Left lobe of liver (tissue), 2 donors: ENCODE measurements at regions not wholly inside any gene's neighbourhood (a gene's known extent, or its start where the extent isn't known, plus 50 kb on each side); places are given as distances from the start of the nearest gene placed in this dataset.

ENCODE experiments used
- ATAC-seq: fragments of 200-7000 bp; cut with Tn5 transposase; one replicate; pipeline ENCODE4 v1.9.1; 2020; ENCODE audit warnings: mild to moderate bottlenecking, moderate library complexity
- DNase-seq: peaks from one replicate; pipeline ENCODE4 v3.0.0-alpha.2; 2020; ENCODE audit warnings: low spot score
- donor health status: DM: no; HTN: no; CAD: no; lungs with moderate emphysema.
- donor health status: DM: no; HTN: yes; CAD: no.

- ATAC-seq: peak; percentile 73
- no peak for DNase-seq
These were observed 101.7 kb upstream of the PAX6 start for GRCh38 chr11:31912808-31913207.

DNA sequence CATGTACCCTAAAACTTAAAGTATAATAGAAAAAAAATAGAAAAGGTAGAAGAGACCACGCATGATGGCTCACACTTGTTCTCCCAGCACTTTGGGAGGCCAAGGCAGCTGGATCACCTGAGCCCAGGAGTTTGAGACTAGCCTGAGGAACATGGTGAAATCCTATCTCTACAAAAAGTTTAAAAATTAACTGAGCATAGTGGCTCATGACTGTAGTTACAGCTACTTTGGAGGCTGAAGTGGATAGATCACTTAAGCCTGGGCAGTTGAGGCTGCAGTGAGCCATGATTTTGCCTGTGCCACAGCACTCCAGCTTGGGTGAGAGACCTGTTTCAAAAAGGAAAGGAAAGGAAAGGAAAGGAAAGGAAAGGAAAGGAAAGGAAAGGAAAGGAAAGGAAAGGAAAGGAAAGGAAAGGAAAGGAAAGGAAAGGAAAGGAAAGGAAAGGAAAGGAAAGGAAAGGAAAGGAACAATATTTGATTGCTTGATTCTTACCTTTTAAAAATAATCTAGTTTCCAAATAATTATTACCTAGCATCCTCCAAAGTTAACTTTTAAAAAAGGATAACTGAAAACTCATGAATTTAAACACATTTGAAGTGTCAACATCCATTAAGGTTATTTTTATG, 99.9 kb upstream of the PAX6 start:
- DNase-seq (no peak), ATAC-seq (peak; percentile 85)

DNA sequence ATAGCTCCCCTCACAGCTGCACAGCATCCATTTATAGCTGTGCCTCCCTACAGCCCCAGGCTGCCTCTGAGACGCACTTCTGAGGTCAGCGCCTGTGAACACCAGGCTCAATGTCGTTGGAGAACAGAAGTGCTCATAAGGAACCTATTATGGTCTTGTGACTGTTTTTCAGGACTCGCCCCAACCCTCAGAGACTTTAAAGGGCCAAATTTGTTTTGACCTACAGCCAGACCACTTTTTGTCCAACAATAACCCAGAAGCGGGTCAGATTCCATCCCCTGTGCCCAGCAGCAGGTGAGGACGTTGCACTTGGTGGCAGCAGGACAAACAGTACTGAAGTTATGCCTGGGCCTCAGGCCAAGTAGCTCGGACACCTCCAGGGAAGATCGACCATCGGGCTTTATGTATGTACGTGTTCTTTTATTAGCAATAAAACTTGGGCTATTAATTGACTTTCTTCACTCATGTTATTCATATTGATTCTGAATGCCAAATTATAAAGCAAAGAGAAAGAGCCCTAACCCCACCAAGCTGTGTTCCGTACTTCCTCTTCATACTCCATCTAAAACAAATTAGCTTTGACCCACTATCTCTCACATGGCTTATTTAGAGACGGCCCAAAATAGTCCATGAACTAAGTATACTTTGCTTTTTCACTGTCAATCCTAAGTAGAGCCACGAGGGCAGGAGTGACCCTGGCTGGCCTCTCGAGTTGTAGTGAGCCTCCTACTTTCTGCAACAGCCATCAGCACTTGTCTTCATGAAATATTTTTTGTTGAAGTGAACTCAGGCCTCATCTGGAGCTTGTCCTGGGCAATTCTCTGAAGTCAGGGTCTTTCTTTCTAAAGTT, 92.3 kb upstream of the PAX6 start:
- peak; percentile 94 for ATAC-seq
- DNase-seq: peak; percentile 91

GRCh38 chr11:31902706-31903105, 91.6 kb upstream of the PAX6 start:
- ATAC-seq (peak; percentile 19), DNase-seq (no peak)

DNA sequence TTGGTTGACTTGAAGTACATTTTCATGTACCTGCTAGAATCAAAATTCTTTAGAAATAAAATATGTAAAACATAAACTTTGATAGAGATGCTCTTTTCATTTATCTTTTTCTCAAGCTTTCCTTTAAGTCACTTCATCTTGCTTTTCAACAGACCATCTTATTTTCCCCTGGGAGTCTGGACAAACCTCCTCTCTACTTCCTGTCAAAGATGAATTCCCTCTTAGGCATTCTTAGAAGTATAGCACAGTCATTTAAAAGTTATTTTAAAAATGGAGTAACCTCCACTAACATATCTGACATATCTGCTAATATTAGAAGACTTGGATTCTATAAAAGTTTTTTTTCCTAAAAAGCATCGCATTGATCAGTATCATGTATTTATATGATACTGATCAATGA, 84.8 kb upstream of the PAX6 start:
- no peak for DNase-seq
- no peak for ATAC-seq

DNA sequence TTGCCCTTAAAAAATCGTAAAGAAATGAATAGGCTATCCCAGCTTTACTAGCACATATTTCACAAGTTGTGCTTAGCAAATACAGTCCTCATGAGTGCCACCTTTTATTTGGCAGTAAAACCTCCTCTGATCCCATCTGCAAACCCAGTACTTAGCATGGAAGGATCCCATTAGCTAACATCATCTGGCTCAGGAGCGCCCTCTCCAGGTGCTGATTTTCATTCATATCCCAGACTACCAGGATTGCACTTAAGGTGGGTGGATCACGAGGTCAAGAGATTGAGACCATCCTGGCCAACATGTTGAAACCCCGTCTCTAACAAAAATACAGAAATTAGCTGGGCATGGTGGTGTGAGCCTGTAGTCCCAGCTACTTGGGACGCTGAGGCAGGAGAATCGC, 76.1 kb upstream of the PAX6 start:
- no peak for DNase-seq
- ATAC-seq: no peak

GRCh38 chr11:31884080-31884479, 73.0 kb upstream of the PAX6 start:
- DNase-seq (no peak), ATAC-seq (no peak)

DNA sequence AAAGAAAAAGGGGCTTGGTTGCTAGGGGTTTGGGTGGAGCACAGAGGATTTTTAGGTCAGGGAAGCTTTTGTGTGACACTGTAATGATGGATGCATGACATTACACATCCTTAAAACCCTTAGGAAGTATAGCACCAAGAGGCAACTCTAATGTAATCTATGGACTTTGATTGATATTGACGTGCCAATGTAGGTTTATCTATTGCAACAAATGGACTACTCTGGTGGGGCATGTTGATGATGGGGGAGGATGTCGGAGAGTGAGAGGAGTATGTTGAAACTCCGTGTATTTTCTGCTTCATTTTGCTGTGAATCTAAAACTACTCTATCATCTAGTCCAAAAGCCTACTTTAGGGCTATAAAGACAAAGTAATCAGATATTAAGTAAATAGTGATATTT, 72.3 kb upstream of the PAX6 start:
- DNase-seq: no peak
- ATAC-seq: peak; percentile 91

DNA sequence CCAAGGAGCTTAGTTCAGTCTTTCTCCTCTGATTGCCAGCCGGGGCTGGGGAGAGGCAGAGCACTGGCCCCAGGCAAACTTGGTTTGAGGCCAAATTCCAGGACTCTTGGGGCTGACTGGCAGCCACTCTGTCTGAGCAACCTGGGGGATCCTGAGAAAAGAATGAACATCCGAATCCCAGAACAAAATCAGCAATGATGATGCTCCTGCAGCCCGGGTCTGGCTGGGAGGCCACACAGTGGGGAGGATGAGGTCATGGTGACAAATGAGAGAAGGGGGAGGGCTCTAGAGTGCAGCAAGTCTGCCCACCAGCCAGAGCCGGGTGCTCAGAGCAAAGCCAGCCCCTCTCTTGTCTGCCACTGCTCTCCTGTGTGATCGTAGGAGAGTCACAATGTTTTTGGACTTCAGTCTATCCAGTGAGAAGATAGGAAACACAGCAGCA, 71.8 kb upstream of the PAX6 start:
- ATAC-seq (peak; percentile 82), DNase-seq (no peak)

DNA sequence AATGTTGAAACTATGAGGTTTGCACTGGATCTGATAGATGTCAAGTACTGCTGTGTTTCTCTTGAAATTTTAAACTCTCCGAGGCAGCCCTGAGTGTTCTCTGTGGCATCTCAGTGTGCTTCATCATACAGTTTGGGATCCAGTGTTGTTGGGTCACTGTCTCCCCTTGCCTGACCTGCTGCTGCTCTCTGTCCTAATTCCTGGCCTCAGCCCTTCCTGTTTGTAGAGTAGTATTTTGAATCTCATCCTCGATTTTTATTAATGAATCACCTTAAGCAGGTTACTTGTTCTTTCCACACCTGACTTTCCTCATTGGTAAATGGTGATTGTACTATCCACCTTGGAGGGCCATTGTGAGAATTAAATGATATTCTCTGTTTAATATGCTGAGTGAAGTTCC, 70.7 kb upstream of the PAX6 start:
- no peak for ATAC-seq
- DNase-seq: no peak

GRCh38 chr11:31879681-31880080, 68.6 kb upstream of the PAX6 start:
- ATAC-seq (no peak), DNase-seq (no peak)

- no peak for ATAC-seq
- no peak for DNase-seq
These were observed 66.7 kb upstream of the PAX6 start for GRCh38 chr11:31877863-31878262.

DNA sequence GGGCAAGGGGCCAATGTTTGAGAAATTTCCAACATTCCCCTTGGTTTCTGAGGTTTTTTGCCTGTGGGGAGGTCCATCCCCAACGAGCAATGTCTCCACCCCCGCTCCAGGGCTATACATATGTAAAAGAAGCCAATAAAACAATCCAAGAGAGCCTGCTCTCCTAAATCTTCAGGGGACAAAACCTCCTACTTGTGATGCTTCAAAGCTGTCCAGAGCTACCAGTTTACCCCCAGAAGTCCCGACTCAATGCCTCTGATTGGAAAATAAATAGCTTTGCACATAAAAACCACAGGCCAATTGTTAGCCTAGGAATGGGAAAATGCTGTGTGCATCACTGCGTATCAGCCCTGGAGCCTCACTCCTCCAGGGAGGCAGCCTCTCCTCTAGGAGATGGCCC, 66.0 kb upstream of the PAX6 start:
- ATAC-seq: no peak

GRCh38 chr11:31875866-31876560, 64.9 kb upstream of the PAX6 start:
- DNase-seq: no peak
- no peak for ATAC-seq

More for the DNA sequence above, 66.0 kb upstream of the PAX6 start:
- DNase-seq: no peak

GRCh38 chr11:31874631-31875191, 63.6 kb upstream of the PAX6 start:
- DNase-seq (no peak), ATAC-seq (no peak)

DNA sequence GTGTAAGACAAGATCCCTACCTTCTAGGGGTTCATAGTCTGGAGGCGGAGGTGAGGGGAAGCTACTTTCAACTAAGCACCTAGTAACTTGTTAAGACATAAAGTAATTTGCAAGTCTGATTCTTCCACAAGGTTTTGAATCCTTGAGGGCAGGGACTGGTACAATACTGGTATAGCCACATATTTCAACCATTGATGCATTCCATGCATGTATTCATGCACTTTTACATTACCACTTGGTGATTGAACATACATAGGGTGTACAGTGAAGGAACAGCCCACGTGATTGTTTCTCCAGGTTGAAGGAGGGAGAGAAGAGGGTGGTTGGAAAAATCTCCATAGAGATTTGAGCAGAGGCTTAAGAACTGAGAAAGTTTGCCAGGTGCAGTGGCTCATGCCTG, 62.0 kb upstream of the PAX6 start:
- ATAC-seq (no peak), DNase-seq (no peak)

DNA sequence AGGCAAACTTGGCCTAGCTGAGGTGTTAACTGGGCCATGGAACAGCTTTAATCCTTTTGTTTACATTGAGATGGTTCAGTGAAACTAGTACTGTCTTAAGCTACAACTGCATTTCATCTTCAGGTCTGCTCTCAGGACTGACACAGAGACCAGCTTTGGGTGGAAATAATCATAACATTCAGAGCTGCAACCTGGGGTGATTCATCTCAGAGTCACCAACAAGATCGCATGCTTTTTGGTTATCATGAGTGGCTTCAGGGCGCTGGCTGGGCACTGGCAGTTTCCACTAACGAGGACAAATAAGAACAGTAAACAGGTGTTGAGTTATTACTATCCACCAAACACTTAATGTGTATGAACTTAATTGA, 60.9 kb upstream of the PAX6 start:
- no peak for DNase-seq
- ATAC-seq: no peak

GRCh38 chr11:31871310-31872075, 60.4 kb upstream of the PAX6 start:
- ATAC-seq (peak; percentile 55), DNase-seq (no peak)

DNA sequence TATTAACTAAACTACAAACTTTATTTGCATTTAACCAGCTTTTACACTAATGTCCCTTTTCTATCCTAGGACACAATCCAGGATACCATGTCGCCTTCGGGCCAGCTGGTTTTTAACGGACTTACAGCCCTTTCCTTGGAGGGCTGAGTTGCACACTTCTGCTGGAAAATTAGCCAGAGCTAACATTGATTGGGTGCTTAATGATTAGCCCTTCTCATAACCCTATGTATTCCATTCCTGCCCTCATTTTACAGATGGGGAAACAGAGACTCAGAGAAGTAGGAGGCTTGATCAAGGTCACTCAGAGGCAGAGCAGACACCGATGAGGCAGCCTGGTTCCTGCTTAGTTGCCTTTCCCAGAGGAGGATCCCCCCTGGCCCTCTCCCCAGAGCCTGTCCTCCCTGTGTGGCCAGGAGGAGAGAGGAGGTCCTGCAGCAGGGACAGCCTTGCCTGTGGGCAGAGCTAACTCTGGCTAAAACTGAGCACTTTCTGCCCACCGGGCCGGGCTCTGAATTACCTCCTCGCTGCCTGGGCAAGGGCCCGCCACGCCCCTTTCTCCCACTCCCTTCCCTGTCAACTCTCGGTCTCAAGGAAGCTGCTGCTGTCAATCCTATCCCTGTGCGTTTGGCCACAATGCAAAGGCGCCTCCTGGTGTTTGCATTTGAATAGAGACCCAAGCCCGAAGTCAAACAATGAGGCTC, 59.6 kb upstream of the PAX6 start:
- DNase-seq (peak; percentile 51), ATAC-seq (peak; percentile 88)

- DNase-seq: no peak
- no peak for ATAC-seq
These were observed 58.9 kb upstream of the PAX6 start for GRCh38 chr11:31869986-31870385.
